Body of pancreas (tissue), 4 donors: ENCODE measurements at regions not wholly inside any gene's neighbourhood (a gene's known extent, or its start where the extent isn't known, plus 50 kb on each side); places are given as distances from the start of the nearest gene placed in this dataset.

Source experiments
- POLR2A ChIP-seq, 3 donors: fragments of 450-650 bp; IDR thresholded peaks; one replicate each; pipeline ENCODE4 v1.6.1; 2016; ENCODE audit warnings: antibody characterized with exemption in 3 of 3, mild to moderate bottlenecking in 2 of 3
- TF ChIP-seq, protein P1 (sequence below), 7 experiments: fragments of 450-650 bp in 4 of 7; fragments of 200-600 bp in 3 of 7; sonication (generic) in 3 of 7; IDR thresholded peaks; one replicate each; pipeline ENCODE4 v1.5.1; 2016 to 2019; ENCODE audit warnings: antibody characterized with exemption in 7 of 7

DNA sequence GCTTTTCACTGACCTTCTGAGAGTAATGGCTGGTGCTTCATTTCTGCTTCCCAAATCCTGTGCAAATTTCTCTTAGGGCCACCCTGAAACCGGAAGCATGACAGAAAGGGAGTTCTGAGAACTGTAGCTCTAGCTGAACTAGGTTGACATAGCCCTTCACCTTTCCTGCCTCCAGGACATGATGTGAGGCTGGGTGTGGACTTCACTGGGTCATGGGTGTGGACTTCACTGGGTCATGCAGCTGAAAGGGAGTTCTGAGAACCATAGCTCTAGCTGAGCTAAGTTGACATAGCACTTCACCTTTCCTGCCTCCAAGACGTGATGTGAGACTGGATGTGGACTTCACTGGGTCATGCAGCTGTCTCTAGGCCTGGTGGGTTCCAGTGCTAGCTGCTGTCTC lies 54.3 kb upstream of the NLRP1 start:
- TF ChIP-seq, protein P1, sequence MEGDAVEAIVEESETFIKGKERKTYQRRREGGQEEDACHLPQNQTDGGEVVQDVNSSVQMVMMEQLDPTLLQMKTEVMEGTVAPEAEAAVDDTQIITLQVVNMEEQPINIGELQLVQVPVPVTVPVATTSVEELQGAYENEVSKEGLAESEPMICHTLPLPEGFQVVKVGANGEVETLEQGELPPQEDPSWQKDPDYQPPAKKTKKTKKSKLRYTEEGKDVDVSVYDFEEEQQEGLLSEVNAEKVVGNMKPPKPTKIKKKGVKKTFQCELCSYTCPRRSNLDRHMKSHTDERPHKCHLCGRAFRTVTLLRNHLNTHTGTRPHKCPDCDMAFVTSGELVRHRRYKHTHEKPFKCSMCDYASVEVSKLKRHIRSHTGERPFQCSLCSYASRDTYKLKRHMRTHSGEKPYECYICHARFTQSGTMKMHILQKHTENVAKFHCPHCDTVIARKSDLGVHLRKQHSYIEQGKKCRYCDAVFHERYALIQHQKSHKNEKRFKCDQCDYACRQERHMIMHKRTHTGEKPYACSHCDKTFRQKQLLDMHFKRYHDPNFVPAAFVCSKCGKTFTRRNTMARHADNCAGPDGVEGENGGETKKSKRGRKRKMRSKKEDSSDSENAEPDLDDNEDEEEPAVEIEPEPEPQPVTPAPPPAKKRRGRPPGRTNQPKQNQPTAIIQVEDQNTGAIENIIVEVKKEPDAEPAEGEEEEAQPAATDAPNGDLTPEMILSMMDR (IDR thresholded peaks at IDR 0.05): no peak
- TF ChIP-seq POLR2A (IDR thresholded peaks at IDR 0.05): no peak
